NCI-H1417 (cell line): ENCODE measurements at regions not wholly inside any gene's neighbourhood (a gene's known extent, or its start where the extent isn't known, plus 50 kb on each side); places are given as distances from the start of the nearest gene placed in this dataset.
A peak's percentile ranks its signal among the peaks of the same experiment; 100 is the strongest.

Experiments used
- DNase-seq, 3 experiments: peaks; one replicate each; lab custom pipeline; 2025; lab: John Stamatoyannopoulos, UW

DNA sequence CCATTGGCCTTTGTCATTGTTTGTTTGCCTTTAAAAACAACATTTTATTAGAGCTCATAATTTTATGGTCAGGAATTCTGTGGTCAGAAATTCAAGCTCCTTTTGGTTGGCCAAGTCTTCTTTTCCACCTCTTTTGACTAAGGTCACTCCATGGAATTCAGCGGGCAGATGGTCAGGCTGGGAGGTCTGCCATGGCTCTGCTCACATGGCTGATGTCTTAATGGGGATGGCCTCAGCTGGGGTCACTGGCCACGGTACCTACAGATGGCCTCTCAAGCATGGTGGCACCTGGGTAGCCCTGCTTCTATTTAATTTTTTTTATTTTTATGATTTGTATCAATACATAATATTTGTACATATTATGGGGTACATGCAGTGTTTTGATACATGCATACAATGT, 360.8 kb upstream of the MCTP2 start:
- no peak for DNase-seq

GRCh38 chr15:93866948-93867347, 364.4 kb upstream of the MCTP2 start:
- no peak for DNase-seq

DNA sequence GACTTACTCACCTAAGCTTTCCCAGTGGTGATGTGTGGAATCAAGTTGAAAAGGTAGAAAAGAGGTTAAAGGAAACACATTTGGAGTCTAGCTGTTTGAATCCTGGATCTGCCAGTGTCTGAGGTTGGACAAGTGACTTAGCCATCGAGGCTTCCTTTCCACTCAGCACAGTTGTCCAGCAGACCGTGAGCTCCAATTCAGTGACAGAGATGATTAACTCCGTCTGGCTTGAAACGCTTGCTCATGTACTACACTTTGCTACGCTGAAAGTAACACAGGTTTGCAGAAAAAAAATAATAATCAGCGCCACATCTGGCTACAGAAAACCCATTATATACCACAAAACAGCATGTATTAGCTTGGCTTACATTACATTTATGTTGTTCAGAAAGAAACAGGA, 364.9 kb upstream of the MCTP2 start:
- peak in 1 of 3 experiments; percentile 39 for DNase-seq

DNA sequence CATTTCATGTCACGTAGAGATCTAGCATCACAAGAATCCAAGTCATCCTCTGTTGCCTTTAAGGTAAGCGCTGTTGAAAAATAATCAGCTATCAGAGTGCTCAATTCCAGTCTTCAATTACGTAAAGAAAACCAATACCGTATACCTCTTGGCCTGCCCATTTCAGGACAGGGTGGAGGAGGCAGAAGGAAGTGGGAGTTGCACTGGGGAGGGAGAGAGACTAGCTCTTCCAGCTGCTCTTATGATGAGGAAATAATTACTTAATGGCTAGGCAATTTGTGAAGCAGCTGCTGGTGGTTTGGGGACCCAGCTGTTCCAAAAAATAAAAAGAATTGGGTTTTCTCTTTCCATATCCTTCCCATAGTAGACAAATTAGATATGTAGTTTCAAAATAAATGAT, 365.8 kb upstream of the MCTP2 start:
- DNase-seq, result peak in 2 of 3 experiments; percentile 43 to 84

DNA sequence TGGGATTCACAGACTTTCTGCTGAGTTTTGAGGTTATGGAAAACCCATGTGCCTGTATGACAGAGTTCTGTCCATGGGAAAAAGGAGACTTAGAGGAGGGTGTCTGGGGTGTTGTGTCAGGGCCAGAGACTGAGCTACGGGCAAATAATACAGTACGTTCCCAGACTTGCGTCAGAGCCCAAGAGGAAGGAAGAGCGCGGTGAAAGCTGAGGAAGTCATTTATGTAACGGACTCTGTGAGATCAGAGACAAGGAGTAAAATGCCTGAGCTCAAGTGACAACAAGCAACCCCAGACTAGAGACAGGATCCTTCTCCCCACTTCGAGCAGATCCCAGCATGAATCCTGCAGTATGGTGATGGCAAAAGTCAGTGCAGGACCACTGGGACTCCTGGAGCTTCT, 368.6 kb upstream of the MCTP2 start:
- DNase-seq, result no peak

GRCh38 chr15:93861956-93862741, 369.2 kb upstream of the MCTP2 start:
- DNase-seq, result no peak

GRCh38 chr15:93861413-93861812, 369.9 kb upstream of the MCTP2 start:
- DNase-seq, result no peak

DNA sequence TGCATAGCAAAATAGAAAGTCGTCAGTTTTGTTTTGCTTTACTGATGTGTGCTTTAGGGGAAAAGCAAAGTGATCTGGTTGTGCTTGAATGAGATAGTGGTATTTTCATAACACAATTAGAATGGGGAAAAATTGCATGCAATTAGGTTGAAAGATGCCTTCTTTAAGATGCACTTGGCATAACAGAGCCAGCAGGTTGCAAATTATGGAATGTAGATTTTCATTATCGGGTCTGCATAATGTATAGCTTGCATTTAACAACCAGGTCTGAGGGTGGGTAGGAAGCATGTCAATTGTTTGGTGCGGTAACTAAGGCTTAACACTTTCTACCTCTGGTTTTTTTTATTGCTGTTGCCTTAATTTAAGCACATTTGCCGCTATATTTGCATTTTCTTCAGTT, 370.7 kb upstream of the MCTP2 start:
- DNase-seq, result no peak

- no peak for DNase-seq
Measured at GRCh38 chr15:93859176-93859575, 372.2 kb upstream of the MCTP2 start.

DNA sequence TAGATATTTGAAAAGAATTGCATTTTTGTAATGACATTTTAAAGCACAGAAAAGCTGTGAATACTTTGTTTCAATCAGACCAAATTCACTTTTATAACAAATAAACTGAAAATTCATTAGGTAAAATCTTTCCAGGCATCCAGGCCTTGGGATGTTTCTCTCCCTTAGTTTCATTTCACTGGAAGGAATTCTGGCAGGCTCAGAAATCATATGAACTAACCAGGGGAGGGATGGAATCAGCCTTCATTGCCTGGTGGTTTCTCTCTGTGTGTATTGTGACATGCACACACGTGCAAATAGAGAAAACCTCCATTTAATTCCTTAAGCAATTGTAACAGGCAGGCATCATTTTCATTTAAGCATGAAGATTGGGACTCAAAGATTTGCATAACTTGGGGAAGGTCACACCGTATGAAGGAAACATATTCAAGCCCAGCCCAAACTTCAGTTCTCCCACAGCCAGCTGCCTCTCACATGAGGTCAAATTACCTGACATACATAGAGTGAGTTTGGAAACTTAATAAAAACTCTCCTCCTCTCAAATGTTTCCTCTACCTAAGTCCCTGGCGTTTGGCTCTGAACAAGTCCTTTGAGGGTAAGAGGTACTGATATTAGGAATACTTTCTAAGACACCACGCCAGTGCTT, 376.1 kb upstream of the MCTP2 start:
- no peak for DNase-seq

- no peak for DNase-seq
Measured at GRCh38 chr15:93854088-93854487, 377.3 kb upstream of the MCTP2 start.

DNA sequence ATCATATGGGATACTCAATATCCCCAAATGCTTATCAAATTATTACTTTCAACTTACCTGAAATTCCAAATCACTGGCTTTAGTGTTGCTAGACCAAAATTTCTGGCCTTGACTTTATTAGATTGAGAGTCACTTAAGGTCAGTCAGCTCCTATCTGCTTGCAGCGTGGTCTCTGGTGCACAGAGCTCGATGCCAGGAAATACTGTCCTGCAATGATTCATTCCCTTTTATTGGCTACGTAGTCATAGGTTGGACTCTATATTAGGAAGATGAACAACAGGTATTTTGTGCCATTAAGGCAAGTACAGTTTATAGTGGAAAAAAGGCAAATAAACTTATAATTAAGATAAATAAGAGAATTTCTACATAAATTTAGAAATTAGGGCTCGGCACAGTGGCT, 378.6 kb upstream of the MCTP2 start:
- DNase-seq, result no peak

DNA sequence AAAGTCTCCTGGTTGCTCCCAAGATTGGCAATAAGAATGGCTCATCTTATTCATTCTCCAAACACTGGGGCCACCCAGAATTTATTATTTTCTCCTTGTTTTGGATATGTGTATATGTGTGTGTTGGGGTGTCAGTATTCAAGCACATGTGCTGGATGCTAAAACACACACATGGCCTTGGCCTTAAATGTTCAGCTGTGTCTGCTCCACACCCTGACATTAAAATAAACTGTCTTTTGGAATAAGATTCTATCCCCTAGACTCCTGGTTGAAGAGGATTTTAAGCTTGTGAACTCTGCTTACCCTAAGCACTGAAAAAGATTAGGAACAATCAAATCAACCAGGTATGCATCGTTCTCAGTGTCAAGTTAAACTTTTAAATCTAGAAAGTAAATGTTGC, 382.9 kb upstream of the MCTP2 start:
- DNase-seq, result no peak

DNA sequence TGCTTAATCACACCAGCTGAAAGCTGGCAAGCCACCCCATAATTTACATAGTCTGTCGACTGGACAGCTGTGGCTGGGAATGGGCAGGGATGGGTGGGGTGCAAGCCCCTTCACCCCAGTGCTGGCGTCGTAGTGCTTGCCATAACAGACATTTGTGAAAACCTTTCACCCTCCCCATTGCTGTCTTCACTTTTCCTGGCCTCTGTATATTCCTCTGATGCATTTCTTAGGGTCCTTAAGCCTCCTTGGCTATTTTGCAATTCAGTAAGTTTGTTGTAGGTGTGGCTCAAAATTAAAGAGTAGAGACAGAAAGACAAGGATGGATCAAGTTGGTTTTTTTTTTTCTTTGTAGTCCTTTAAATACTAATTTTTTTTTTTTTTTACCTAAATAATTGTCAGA, 383.3 kb upstream of the MCTP2 start:
- no peak for DNase-seq

DNA sequence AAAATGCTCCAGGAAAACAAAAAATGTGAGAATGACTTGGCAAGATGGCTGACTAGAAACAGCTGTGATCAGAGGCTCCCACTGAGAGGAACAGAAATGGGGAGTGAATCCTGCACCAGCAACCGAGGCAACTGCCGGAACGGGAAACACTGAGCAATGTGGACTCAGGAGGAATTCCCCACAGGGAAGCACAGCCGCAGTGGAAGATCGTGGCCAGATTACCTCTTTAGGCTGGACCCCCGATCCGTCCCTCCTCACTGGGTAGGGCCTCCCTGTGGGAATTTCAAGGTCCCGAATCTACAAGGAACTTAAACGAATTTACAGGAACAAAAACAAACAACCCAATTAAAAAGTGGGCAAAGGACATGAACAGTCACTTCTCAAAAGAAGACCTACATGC, 385.2 kb upstream of the MCTP2 start:
- DNase-seq, result no peak

GRCh38 chr15:93837450-93837849, 393.9 kb upstream of the MCTP2 start:
- no peak for DNase-seq

GRCh38 chr15:93835344-93835743, 396.0 kb upstream of the MCTP2 start:
- no peak for DNase-seq

GRCh38 chr15:93831641-93832040, 399.7 kb upstream of the MCTP2 start:
- no peak for DNase-seq

GRCh38 chr15:93830221-93831080, 400.9 kb upstream of the MCTP2 start:
- DNase-seq, result peak in 1 of 3 experiments; percentile 22

DNA sequence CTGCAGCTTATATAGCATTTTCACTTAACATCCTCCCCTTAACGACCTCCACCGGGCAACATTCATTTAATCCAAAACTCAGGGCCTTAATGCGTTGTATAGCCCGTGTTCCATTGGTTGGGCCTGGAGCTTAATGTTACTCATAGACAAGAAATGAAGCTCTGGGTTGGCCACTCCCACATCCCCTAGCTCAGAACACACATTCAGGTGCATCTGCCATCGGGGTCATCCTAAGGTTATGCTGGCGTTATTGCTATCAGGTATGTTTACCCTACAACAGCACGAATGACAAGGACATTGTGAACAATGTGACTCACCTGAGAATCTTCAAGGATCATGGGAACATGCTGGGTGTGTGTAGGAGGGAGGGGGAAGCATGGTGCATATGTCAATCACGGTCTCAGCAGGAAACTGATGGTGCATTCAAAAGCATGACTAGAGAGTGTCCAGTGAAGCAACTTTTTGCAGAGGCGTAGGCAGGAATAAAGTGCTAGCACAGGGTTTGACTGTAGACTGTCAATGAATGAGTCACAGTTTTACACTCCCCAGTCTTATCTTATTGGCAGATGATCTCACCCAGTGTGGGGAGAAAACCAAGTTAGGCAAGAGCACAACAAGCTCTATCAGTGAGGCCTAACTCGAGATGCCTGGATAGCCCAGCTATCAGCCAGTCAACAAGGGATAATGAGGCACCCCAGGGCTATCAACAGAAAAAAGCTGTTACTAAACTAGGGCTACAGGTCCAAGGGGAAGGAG, 402.1 kb upstream of the MCTP2 start:
- peak in 2 of 3 experiments; percentile 29 to 48 for DNase-seq

DNA sequence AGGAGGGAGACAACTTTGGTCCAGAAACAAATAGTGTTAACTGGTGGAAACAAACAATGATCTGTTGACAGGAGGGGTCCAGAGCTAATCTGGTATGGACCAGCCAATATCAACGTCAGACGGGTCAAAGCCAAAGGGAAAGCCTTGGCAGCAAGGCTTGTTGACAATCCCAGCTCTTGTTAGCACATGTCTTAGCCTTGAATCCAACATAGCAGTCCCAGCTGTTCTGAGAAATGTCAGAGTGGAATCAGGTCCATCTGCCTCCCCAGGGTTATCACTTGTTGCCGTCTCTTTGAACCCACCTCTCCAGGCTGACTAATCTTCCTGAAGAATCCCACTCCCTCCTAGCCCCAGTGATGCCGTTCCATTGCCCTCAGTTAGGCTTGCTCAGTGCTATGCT, 404.6 kb upstream of the MCTP2 start:
- DNase-seq, result no peak

DNA sequence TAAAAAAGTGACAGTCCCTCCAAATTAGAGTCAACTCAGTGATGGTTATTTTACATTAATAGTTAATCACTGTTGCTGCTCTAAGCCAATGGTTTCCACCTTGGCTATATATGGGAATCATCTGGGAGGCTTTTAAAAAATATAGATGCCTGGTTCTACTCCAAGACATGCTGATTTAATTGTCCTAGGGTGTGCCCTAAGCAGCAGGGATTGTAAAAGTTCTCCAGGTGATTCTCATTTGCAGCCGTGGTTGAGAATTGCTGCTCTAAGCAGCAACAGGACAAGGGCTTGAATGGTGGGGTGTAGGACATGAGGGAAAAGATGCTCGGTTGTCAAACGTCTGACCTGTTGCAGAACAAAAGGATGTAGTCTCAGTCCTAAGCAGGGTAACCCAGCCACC, 405.1 kb upstream of the MCTP2 start:
- no peak for DNase-seq
